Pancreas (tissue), 10 donors: ENCODE measurements at regions not wholly inside any gene's neighbourhood (a gene's known extent, or its start where the extent isn't known, plus 50 kb on each side); places are given as distances from the start of the nearest gene placed in this dataset.

ENCODE experiments used
- ATAC-seq, 4 donors: fragments of 200-7000 bp; cut with Tn5 transposase; one replicate each; pipeline versions ENCODE4 v1.8.0 to v1.9.1; 2020; ENCODE audit warnings: mild to moderate bottlenecking in 4 of 4, moderate library complexity in 4 of 4
- DNase-seq, 6 donors: peaks; one replicate each; pipeline ENCODE4 v3.0.0-alpha.2; 2020
- FAIRE-seq: peaks from 2 replicates; lab custom pipeline; 2012; peaks lifted over from hg19 to GRCh38; lab: Jason Lieb, UNC
- H3K27ac ChIP-seq, 4 donors: fragments of 200-600 bp; sonication (generic); 1 replicate in 3 of 4; 2 replicates in 1 of 4; pipeline versions ENCODE4 v1.5.0 to v1.8.0; 2020
- H3K27me3 ChIP-seq, 4 donors: fragments of 200-600 bp; one replicate each; pipeline ENCODE4 v1.8.0; 2021
- H3K36me3 ChIP-seq, 3 donors: fragments of 200-600 bp; sonication (generic) in 1 of 3; one replicate each; pipeline versions ENCODE4 v1.5.0 to v1.8.0; 2020 to 2021
- H3K4me1 ChIP-seq, 3 donors: fragments of 200-600 bp; one replicate each; pipeline ENCODE4 v1.8.0; 2021
- H3K4me3 ChIP-seq, 4 donors: fragments of 200-600 bp; sonication (generic) in 2 of 4; one replicate each; pipeline versions ENCODE4 v1.5.0 to v1.8.0; 2020 to 2021
- H3K9me3 ChIP-seq, 4 donors: fragments of 200-600 bp; one replicate each; pipeline ENCODE4 v1.8.0; 2021
- CTCF ChIP-seq, 4 donors: fragments of 200-600 bp; sonication (generic) in 3 of 4; IDR thresholded peaks; one replicate each; pipeline versions ENCODE4 v1.5.0 to v1.8.0; 2021; ENCODE audit warnings: antibody characterized with exemption in 4 of 4
- WGBS, 2 donors: extraction: QIAGEN DNeasy Blood & Tissue Kit; methylation state at CpG; one replicate each; pipeline ENCODE4 v1.1.7; 2013; 5-methylcytosine and 5-hydroxymethylcytosine counted together
- intact Hi-C, 3 donors: fragments of 100-400 bp; cut with DNase I; formaldehyde crosslinking; loops; one replicate each; pipeline versions ENCODE4 v1.11.1 to v1.14.2; 2022
- donor health status: healthy with polysubstance abuse.
- donor health status: DM: no; HTN: no; CAD: no; lungs with moderate emphysema.
- donor health status: DM: no; HTN: no; CAD: no.
- donor health status: control.
- donor health status: control.
- donor health status: Bipolar disorder and iron deficiency.
- donor health status: DM: yes; HTN: yes; CAD: no.
- donor health status: DM: no; HTN: no; CAD: no.
- donor health status: DM: no; HTN: no; CAD: no.
- donor health status: DM: yes; HTN: yes; CAD: no.

GRCh38 chr11:62017878-62018655 is 50.6 kb upstream of the FTH1 start:
- Histone ChIP-seq H3K4me3 (no peak overlapping the region), H3K36me3 (no peaks in the 10 kb centered on the region), H3K9me3 (no peaks in the 10 kb centered on the region), H3K4me1 (no peaks in the 10 kb centered on the region), H3K27me3 (no peaks in the 10 kb centered on the region), H3K27ac (no peak overlapping the region)
- no peak for TF ChIP-seq CTCF (IDR thresholded peaks at IDR 0.05)
- intact Hi-C loops: no loop called here
- DNase-seq (no peak), FAIRE-seq (no peak), ATAC-seq (peak in 2 of 4 donors; percentile 16 to 30)
- 86 to 92% methylated on average over 15 of the region's 15 CpGs for WGBS, 2 donors
